PC-9 (cell line): ENCODE measurements at regions not wholly inside any gene's neighbourhood (a gene's known extent, or its start where the extent isn't known, plus 50 kb on each side); places are given as distances from the start of the nearest gene placed in this dataset.

Experiments used
- BruUV-seq: library from RNA; stranded (reverse); fragments of 400-500 nt; replicated peaks from 2 replicates; lab custom pipeline; 2021; lab: Mats Ljungman, UMichigan
- CTCF ChIA-PET: fragments of 300-600 bp; sonication (Branson Sonifier 250); formaldehyde crosslinking; loops from one replicate; lab custom pipeline; 2022; ENCODE audit warnings: antibody characterized with exemption; lab: Charles Lee
- POLR2A ChIA-PET: fragments of 300-600 bp; sonication (Branson Sonifier 250); formaldehyde crosslinking; loops from one replicate; lab custom pipeline; 2022; ENCODE audit warnings: antibody characterized with exemption; ENCODE audit not compliant: unreplicated experiment; lab: Charles Lee
- DNase-seq, 2 experiments: peaks; one replicate each; pipeline versions ENCODE4 v3.0.0 to v3.0.0-alpha.2; 2015 to 2022; ENCODE audit warnings: mixed read lengths in 1 of 2
- H2AFZ ChIP-seq: fragments of 200-600 bp; sonication (generic); 2 replicates; pipeline ENCODE4 v1.8.1; 2017; ENCODE audit warnings: antibody characterized with exemption
- H3F3A ChIP-seq: fragments of 200-600 bp; sonication (generic); 2 replicates; pipeline ENCODE4 v1.8.1; 2017; ENCODE audit warnings: antibody characterized with exemption, mild to moderate bottlenecking, low read depth; ENCODE audit not compliant: insufficient read depth
- H3K27ac ChIP-seq: fragments of 200-600 bp; sonication (generic); 2 replicates; pipeline ENCODE4 v1.6.1; 2016; ENCODE audit warnings: mixed run types
- H3K27me3 ChIP-seq: fragments of 200-600 bp; sonication (generic); 2 replicates; pipeline ENCODE4 v1.6.1; 2016; ENCODE audit warnings: low read depth, mixed run types; ENCODE audit not compliant: insufficient read depth
- H3K36me3 ChIP-seq: fragments of 200-600 bp; sonication (generic); 2 replicates; pipeline ENCODE4 v1.6.1; 2016; ENCODE audit warnings: low read depth, mixed run types
- H3K4me1 ChIP-seq: fragments of 200-600 bp; sonication (generic); replicated peaks from 2 replicates; pipeline ENCODE4 v1.6.1; 2016; ENCODE audit warnings: mixed run types; ENCODE audit not compliant: insufficient read depth
- H3K4me2 ChIP-seq: fragments of 200-600 bp; sonication (generic); 2 replicates; pipeline ENCODE4 v1.6.1; 2017; ENCODE audit warnings: mixed run types
- H3K4me3 ChIP-seq: fragments of 200-600 bp; sonication (generic); 2 replicates; pipeline ENCODE4 v1.6.1; 2016; ENCODE audit warnings: mixed run types
- H3K79me2 ChIP-seq: fragments of 200-600 bp; sonication (generic); 2 replicates; pipeline ENCODE4 v1.6.1; 2017; ENCODE audit warnings: low read depth, mixed run types
- H3K9me2 ChIP-seq: fragments of 200-600 bp; sonication (generic); 2 replicates; pipeline ENCODE4 v1.8.1; 2017; ENCODE audit warnings: mild to moderate bottlenecking; ENCODE audit not compliant: insufficient read depth
- H3K9me3 ChIP-seq: fragments of 200-600 bp; sonication (generic); 2 replicates; pipeline ENCODE4 v1.8.1; 2016; ENCODE audit warnings: low read depth; ENCODE audit not compliant: insufficient read depth
- H4K20me1 ChIP-seq: fragments of 200-600 bp; sonication (generic); 2 replicates; pipeline ENCODE4 v1.8.1; 2017; ENCODE audit not compliant: insufficient read depth
- CTCF ChIP-seq: fragments of 200-600 bp; sonication (generic); conservative IDR thresholded peaks from 2 replicates; pipeline ENCODE4 v1.6.1; 2017; ENCODE audit warnings: mixed run types, antibody characterized with exemption, mild to moderate bottlenecking, moderate library complexity
- EZH2 ChIP-seq: fragments of 200-600 bp; sonication (generic); IDR thresholded peaks from 2 replicates; pipeline ENCODE4 v1.8.0; 2017; ENCODE audit warnings: antibody characterized with exemption, low read depth
- intact Hi-C: fragments of 100-400 bp; cut with micrococcal nuclease; formaldehyde crosslinking; loops from one replicate; pipeline ENCODE4 v1.10.0; 2022; ENCODE audit not compliant: unreplicated experiment

- peak in 1 of 2 experiments; percentile 35 for DNase-seq
- CTCF ChIA-PET, result no interaction called here
- BruUV-seq, result no TSS peak
- Histone ChIP-seq H3K79me2 (peaks cover 7% of the 10 kb centered on the region; the same call in 1 of the 2 replicates), H3K9me2 (no peaks in the 10 kb centered on the region), H4K20me1 (no peaks in the 10 kb centered on the region), H3F3A (peaks cover 51% of the 10 kb centered on the region), H3K4me1 (peaks cover 76% of the 10 kb centered on the region), H3K4me3 (no peak overlapping the region), H3K9me3 (no peaks in the 10 kb centered on the region), H3K36me3 (no peaks in the 10 kb centered on the region), H3K27me3 (no peaks in the 10 kb centered on the region), H2AFZ (no peak overlapping the region), H3K4me2 (peak overlapping the region; percentile 77), H3K27ac (peak overlapping the region; percentile 100)
- TF ChIP-seq EZH2 (no peak), CTCF (no peak)
- intact Hi-C loops, result loop anchor here (2.0 kb wide), 1 partner anchor 214 kb away; no protein-coding TSS in a partner anchor
- POLR2A ChIA-PET, result no interaction called here
Measured at GRCh38 chr10:29805134-29805723, 170.5 kb upstream of the SVIL start.

- Histone ChIP-seq H3K9me2 (no peaks in the 10 kb centered on the region), H3K27me3 (no peaks in the 10 kb centered on the region), H3K4me2 (peak overlapping the region; percentile 77), H3K36me3 (no peaks in the 10 kb centered on the region), H3K27ac (peak overlapping the region; percentile 100), H4K20me1 (no peaks in the 10 kb centered on the region), H3K4me1 (peaks cover 69% of the 10 kb centered on the region), H3F3A (peaks cover 48% of the 10 kb centered on the region), H3K79me2 (peaks cover 7% of the 10 kb centered on the region; the same call in 1 of the 2 replicates), H3K9me3 (no peaks in the 10 kb centered on the region), H2AFZ (no peak overlapping the region), H3K4me3 (peak overlapping the region; percentile 38; the same call in 1 of the 2 replicates)
- ChIA-PET CTCF (interaction anchor here (0.7 kb wide), 1 partner anchor 68 kb away, joined by 3 read pairs; no protein-coding TSS in a partner anchor), POLR2A (interaction anchor here (0.5 to 1.2 kb wide), 3 partner anchors 54 to 70 kb away, joined by 3 to 8 read pairs (median 3); no protein-coding TSS in a partner anchor)
- TF ChIP-seq CTCF, result no peak
- TF ChIP-seq EZH2, result no peak
- peak; percentile 86 to 96 for DNase-seq
- BruUV-seq, result TSS peak; percentile 58
- intact Hi-C loops, result loop anchor here (1.0 to 2.0 kb wide), 7 partner anchors 8 to 213 kb away; no protein-coding TSS in a partner anchor
Measured at GRCh38 chr10:29804025-29804852, 169.5 kb upstream of the SVIL start.

GRCh38 chr10:29802171-29802570 lies 167.4 kb upstream of the SVIL start:
- CTCF ChIA-PET, result interaction anchor here (0.7 kb wide), 1 partner anchor 632 kb away, joined by 3 read pairs; the partner anchor contains the start of gene MAP3K8
- no TSS peak for BruUV-seq

More at GRCh38 chr10:29802171-29802570, 167.4 kb upstream of the SVIL start:
- Histone ChIP-seq H3K27ac (peak overlapping the region; percentile 100), H3K4me1 (peaks cover 54% of the 10 kb centered on the region), H3K4me3 (no peak overlapping the region), H3K27me3 (no peaks in the 10 kb centered on the region), H3K9me3 (no peaks in the 10 kb centered on the region), H4K20me1 (no peaks in the 10 kb centered on the region), H3K36me3 (no peaks in the 10 kb centered on the region), H3K9me2 (no peaks in the 10 kb centered on the region), H2AFZ (no peak overlapping the region), H3F3A (peaks cover 43% of the 10 kb centered on the region), H3K4me2 (no peak overlapping the region), H3K79me2 (peaks cover 7% of the 10 kb centered on the region; the same call in 1 of the 2 replicates)
- DNase-seq, result no peak
- POLR2A ChIA-PET, result interaction anchor here (0.6 to 0.8 kb wide), 2 partner anchors 20 to 269 kb away, joined by 5 to 10 read pairs; no protein-coding TSS in a partner anchor
- intact Hi-C loops, result no loop called here
- TF ChIP-seq EZH2 (no peak), CTCF (no peak)
